H1 (cell line): ENCODE measurements at regions not wholly inside any gene's neighbourhood (a gene's known extent, or its start where the extent isn't known, plus 50 kb on each side); places are given as distances from the start of the nearest gene placed in this dataset.

ENCODE experiments used
- CTCF ChIA-PET: fragments of 300-600 bp; sonication (Branson Sonifier 250); formaldehyde crosslinking; loops from one replicate; lab custom pipeline; 2021; ENCODE audit not compliant: partially characterized antibody; lab: Charles Lee
- POLR2A ChIA-PET: fragments of 300-600 bp; sonication (Branson Sonifier 250); formaldehyde crosslinking; loops from one replicate; lab custom pipeline; 2021; ENCODE audit warnings: inconsistent platforms; ENCODE audit not compliant: partially characterized antibody; lab: Charles Lee
- DNase-seq, 2 experiments: peaks; one replicate each; pipeline versions ENCODE4 v3.0.0 to v3.0.0-alpha.2; 2010 to 2022; ENCODE audit warnings: low spot score in 2 of 2, low read depth in 1 of 2, mixed read lengths in 1 of 2
- FAIRE-seq: peaks from 2 replicates; lab custom pipeline; 2011; peaks lifted over from hg19 to GRCh38; lab: Jason Lieb, UNC
- H2AFZ ChIP-seq: 2 replicates; pipeline ENCODE4 v1.8.1; 2012; ENCODE audit warnings: low read length, inconsistent platforms
- H2AK5ac ChIP-seq: 2 replicates; pipeline ENCODE4 v1.6.1; 2013; ENCODE audit warnings: low read depth, low read length
- H2BK120ac ChIP-seq: replicated peaks from 2 replicates; pipeline ENCODE3; 2013; ENCODE audit warnings: low read depth, low read length, inconsistent platforms
- H2BK12ac ChIP-seq: 2 replicates; pipeline ENCODE4 v1.6.1; 2013; ENCODE audit warnings: low read depth, low read length
- H2BK15ac ChIP-seq: 2 replicates; pipeline ENCODE4 v1.6.1; 2013; ENCODE audit warnings: low read length
- H2BK20ac ChIP-seq: 2 replicates; pipeline ENCODE4 v1.6.1; 2013; ENCODE audit warnings: low read length
- H2BK5ac ChIP-seq: 2 replicates; pipeline ENCODE4 v1.6.1; 2013; ENCODE audit warnings: low read depth, low read length
- H3K14ac ChIP-seq: 2 replicates; pipeline ENCODE4 v1.6.1; 2013; ENCODE audit warnings: inconsistent platforms; ENCODE audit not compliant: insufficient read length
- H3K18ac ChIP-seq: 2 replicates; pipeline ENCODE4 v1.6.1; 2013; ENCODE audit warnings: low read length; ENCODE audit errors: extremely low read depth
- H3K23ac ChIP-seq: 2 replicates; pipeline ENCODE4 v1.6.1; 2013; ENCODE audit warnings: inconsistent platforms; ENCODE audit not compliant: insufficient read length
- H3K23me2 ChIP-seq: 2 replicates; pipeline ENCODE4 v1.6.1; 2013; ENCODE audit warnings: low read depth, low read length
- H3K27ac ChIP-seq: 2 replicates; pipeline ENCODE4 v1.6.1; 2011; ENCODE audit warnings: low read depth, low read length, inconsistent platforms
- H3K27me3 ChIP-seq, 4 experiments: replicated peaks in 1 of 4; 1 replicate in 1 of 4; 2 replicates in 3 of 4; pipeline versions ENCODE4 v1.6.1 to v1.8.1; 2011 to 2013; ENCODE audit warnings: low read length in 3 of 4, mild to moderate bottlenecking in 3 of 4, inconsistent platforms in 2 of 4, mixed read lengths in 2 of 4, moderate library complexity in 1 of 4; ENCODE audit not compliant: control insufficient read depth in 3 of 4, insufficient read depth in 3 of 4; ENCODE audit errors: extremely low read depth in 1 of 4
- H3K36me3 ChIP-seq, 4 experiments: 2 replicates each; pipeline versions ENCODE4 v1.6.1 to v1.8.1; 2011 to 2013; ENCODE audit warnings: mild to moderate bottlenecking in 4 of 4, low read length in 3 of 4, moderate library complexity in 2 of 4, control low read depth in 1 of 4, inconsistent platforms in 1 of 4; ENCODE audit not compliant: insufficient read depth in 4 of 4, control insufficient read depth in 2 of 4
- H3K4ac ChIP-seq: replicated peaks from 2 replicates; pipeline ENCODE3; 2013; ENCODE audit warnings: low read length, low read depth, mixed read lengths, inconsistent platforms; ENCODE audit not compliant: insufficient read length
- H3K4me1 ChIP-seq, 4 experiments: replicated peaks in 1 of 4; 1 replicate in 1 of 4; 2 replicates in 3 of 4; pipeline versions ENCODE4 v1.6.1 to v1.8.1; 2011 to 2013; ENCODE audit warnings: low read length in 3 of 4, inconsistent platforms in 2 of 4, mixed read lengths in 1 of 4; ENCODE audit not compliant: insufficient read depth in 4 of 4, control insufficient read depth in 3 of 4
- H3K4me2 ChIP-seq, 2 experiments: 2 replicates each; pipeline versions ENCODE4 v1.6.1 to v1.8.1; 2011 to 2013; ENCODE audit warnings: low read depth in 2 of 2, low read length in 2 of 2, control low read depth in 1 of 2, inconsistent platforms in 1 of 2, mild to moderate bottlenecking in 1 of 2; ENCODE audit not compliant: insufficient read depth in 1 of 2
- H3K4me3 ChIP-seq, 4 experiments: fragments of 200-600, 300-600 bp in 1 of 4; sonication (generic), shearing (Covaris generic), sonication (Bioruptor Twin) in 1 of 4; 2 replicates each; pipeline versions ENCODE4 v1.5.1 to v1.8.1; 2011 to 2016; ENCODE audit warnings: low read length in 4 of 4, low read depth in 3 of 4, control low read depth in 2 of 4, inconsistent platforms in 2 of 4, mild to moderate bottlenecking in 2 of 4, mixed read lengths in 1 of 4, moderate library complexity in 1 of 4; ENCODE audit not compliant: insufficient read depth in 2 of 4; ENCODE audit errors: extremely low read depth in 1 of 4
- H3K56ac ChIP-seq: replicated peaks from 2 replicates; pipeline ENCODE3; 2013; ENCODE audit warnings: low read depth, mild to moderate bottlenecking, mixed read lengths, low read length, inconsistent platforms; ENCODE audit not compliant: insufficient read length
- H3K79me1 ChIP-seq: 2 replicates; pipeline ENCODE4 v1.6.1; 2013; ENCODE audit warnings: low read depth, low read length, control low read depth
- H3K79me2 ChIP-seq, 2 experiments: 2 replicates each; pipeline versions ENCODE4 v1.6.1 to v1.8.1; 2012 to 2013; ENCODE audit warnings: low read length in 2 of 2, mild to moderate bottlenecking in 2 of 2, inconsistent platforms in 1 of 2; ENCODE audit not compliant: insufficient read depth in 2 of 2, control insufficient read depth in 1 of 2
- H3K9ac ChIP-seq, 4 experiments: replicated peaks in 1 of 4; 1 replicate in 1 of 4; 2 replicates in 3 of 4; pipeline versions ENCODE4 v1.6.1 to v1.8.1; 2011 to 2013; ENCODE audit warnings: low read depth in 3 of 4, low read length in 3 of 4, control low read depth in 2 of 4, mild to moderate bottlenecking in 2 of 4, moderate library complexity in 2 of 4, inconsistent platforms in 1 of 4; ENCODE audit errors: extremely low read depth in 1 of 4
- H3K9me3 ChIP-seq, 2 experiments: 2 replicates each; pipeline versions ENCODE4 v1.6.1 to v1.8.1; 2012 to 2013; ENCODE audit warnings: mild to moderate bottlenecking in 2 of 2, moderate library complexity in 2 of 2, control low read depth in 1 of 2, inconsistent platforms in 1 of 2, low read depth in 1 of 2, low read length in 1 of 2, mixed read lengths in 1 of 2; ENCODE audit not compliant: insufficient read depth in 2 of 2
- H4K20me1 ChIP-seq, 2 experiments: replicated peaks in 1 of 2; 2 replicates each; pipeline versions ENCODE3 to v1.8.1; 2011 to 2013; ENCODE audit warnings: inconsistent platforms in 2 of 2, low read length in 2 of 2, mild to moderate bottlenecking in 1 of 2; ENCODE audit not compliant: insufficient read depth in 2 of 2, control insufficient read depth in 1 of 2
- H4K5ac ChIP-seq: 2 replicates; pipeline ENCODE4 v1.6.1; 2013; ENCODE audit warnings: low read length, low read depth, mixed read lengths, inconsistent platforms; ENCODE audit not compliant: insufficient read length
- H4K8ac ChIP-seq: 2 replicates; pipeline ENCODE4 v1.8.0; 2013; ENCODE audit warnings: mild to moderate bottlenecking, moderate library complexity, low read length, inconsistent platforms; ENCODE audit not compliant: insufficient read depth; ENCODE audit errors: extremely low read depth
- H4K91ac ChIP-seq: replicated peaks from 2 replicates; pipeline ENCODE3; 2013; ENCODE audit warnings: low read length, mixed read lengths, inconsistent platforms; ENCODE audit not compliant: insufficient read length
- BRCA1 ChIP-seq: IDR thresholded peaks from 2 replicates; pipeline ENCODE4 v1.6.1; 2012; ENCODE audit warnings: low read depth, low read length, improper control_type of control experiment
- CEBPB ChIP-seq: IDR thresholded peaks from 2 replicates; pipeline ENCODE4 v1.6.1; 2012; ENCODE audit warnings: low read depth, low read length
- CHD2 ChIP-seq: IDR thresholded peaks from 2 replicates; pipeline ENCODE4 v1.6.1; 2012; ENCODE audit warnings: low read length, improper control_type of control experiment
- GTF2F1 ChIP-seq: IDR thresholded peaks from 2 replicates; pipeline ENCODE4 v1.6.1; 2012; ENCODE audit warnings: low read depth, low read length, improper control_type of control experiment, borderline replicate concordance
- JUN ChIP-seq: IDR thresholded peaks from 2 replicates; pipeline ENCODE4 v1.6.1; 2011; ENCODE audit warnings: low read depth, mild to moderate bottlenecking, improper control_type of control experiment, low read length
- JUND ChIP-seq: IDR thresholded peaks from 2 replicates; pipeline ENCODE4 v1.6.1; 2011; ENCODE audit warnings: mild to moderate bottlenecking, improper control_type of control experiment, low read length
- PHF8 ChIP-seq: fragments of 200-600 bp; sonication (generic); conservative IDR thresholded peaks from 2 replicates; pipeline ENCODE4 v1.7.1; 2012; ENCODE audit warnings: low read depth, mild to moderate bottlenecking, inconsistent platforms, low read length, moderate library complexity
- RBBP5 ChIP-seq: IDR thresholded peaks from 2 replicates; pipeline ENCODE4 v1.7.1; 2012; ENCODE audit warnings: low read depth, mild to moderate bottlenecking, inconsistent platforms, low read length, moderate library complexity, borderline replicate concordance
- RXRA ChIP-seq: IDR thresholded peaks from 2 replicates; pipeline ENCODE4 v1.6.1; 2011; ENCODE audit warnings: low read depth, mild to moderate bottlenecking, low read length, moderate library complexity; ENCODE audit not compliant: insufficient read depth
- SAP30 ChIP-seq: fragments of 300-600 bp; sonication (generic); IDR thresholded peaks from 2 replicates; pipeline ENCODE4 v1.7.1; 2012; ENCODE audit warnings: low read length, moderate library complexity, mild to moderate bottlenecking, inconsistent platforms; ENCODE audit not compliant: insufficient read depth, insufficient replicate concordance
- SIRT6 ChIP-seq: IDR thresholded peaks from one replicate; pipeline ENCODE4 v1.7.1; 2012; ENCODE audit warnings: low read length, inconsistent platforms
- SRF ChIP-seq: IDR thresholded peaks from 2 replicates; pipeline ENCODE4 v1.6.1; 2011; ENCODE audit warnings: mild to moderate bottlenecking, low read depth, low read length, moderate library complexity
- TCF12 ChIP-seq: IDR thresholded peaks from 2 replicates; pipeline ENCODE4 v1.6.1; 2011; ENCODE audit warnings: low read depth, mild to moderate bottlenecking, low read length
- WGBS, 2 experiments: shearing (Covaris generic) in 1 of 2; methylation state at CpG; one replicate each; pipeline versions ENCODE4 v1.1.6 to v1.1.7; 2013 to 2015; ENCODE audit warnings: low lambda C conversion rate in 2 of 2, mixed read lengths in 2 of 2, inconsistent platforms in 1 of 2, low coverage in 1 of 2, missing lambda C conversion rate in 1 of 2; ENCODE audit not compliant: insufficient replicate concordance in 2 of 2, insufficient coverage in 1 of 2, insufficient read length in 1 of 2; ENCODE audit errors: extremely low coverage in 1 of 2, missing lambda C conversion rate in 1 of 2; 5-methylcytosine and 5-hydroxymethylcytosine counted together

DNA sequence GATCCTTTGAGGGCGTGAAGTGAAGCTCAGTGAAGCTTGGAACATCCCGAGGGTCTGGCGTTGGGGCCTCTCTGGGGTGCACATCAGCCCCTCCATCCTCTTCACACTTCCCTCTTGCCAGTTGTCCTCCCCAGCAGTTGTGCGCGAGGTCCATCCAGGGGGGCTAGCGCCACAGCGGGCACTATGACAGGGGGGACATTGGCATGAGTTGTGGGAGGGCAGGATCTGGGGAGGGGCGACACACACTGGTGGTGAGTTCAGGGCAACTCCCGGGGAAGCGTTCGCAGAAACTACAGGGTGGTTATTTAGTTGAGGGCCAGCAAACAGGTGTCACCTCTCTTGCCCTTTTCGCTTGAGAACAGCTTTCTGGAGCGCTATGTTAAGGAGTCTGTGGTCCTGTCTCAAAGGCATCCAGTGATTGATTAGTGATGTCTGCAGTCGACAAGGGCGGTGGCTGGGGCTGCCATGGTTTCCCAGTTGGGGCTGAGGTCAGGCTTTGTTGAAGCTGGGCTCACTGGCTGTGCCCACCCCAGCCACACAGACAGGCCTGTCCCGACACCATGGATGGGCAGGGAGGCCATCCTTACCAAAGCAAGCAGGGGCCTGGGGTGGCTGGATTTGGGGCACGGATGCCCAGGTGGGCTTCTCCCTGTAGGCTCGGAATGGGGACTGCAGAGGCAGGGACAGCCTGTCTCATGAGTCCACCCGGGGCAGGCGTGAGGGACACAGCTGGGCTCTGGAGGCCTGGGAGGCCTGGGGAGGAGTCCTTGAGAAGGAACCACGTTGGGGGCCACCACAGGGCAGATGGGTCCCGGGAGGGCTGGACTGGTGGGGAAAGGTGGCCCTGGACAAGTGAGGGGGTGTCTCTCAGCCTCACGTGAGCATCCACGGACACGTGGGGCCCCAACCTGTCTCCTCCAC, 59.4 kb downstream of the UNCX start:
- H2BK15ac ChIP-seq, result no peak overlapping the region
- no peaks in the 10 kb centered on the region for H4K20me1 ChIP-seq
- FAIRE-seq (no peak), DNase-seq (no peak)
- no peak overlapping the region for H3K4ac ChIP-seq
- no peaks in the 10 kb centered on the region for H3K79me2 ChIP-seq
- H4K91ac ChIP-seq, result no peak overlapping the region
- H2BK5ac ChIP-seq, result no peak overlapping the region
- no peak overlapping the region for H3K18ac ChIP-seq
- H3K4me3 ChIP-seq, result no peak overlapping the region
- no peak overlapping the region for H3K23ac ChIP-seq
- H3K14ac ChIP-seq, result no peak overlapping the region
- H2AFZ ChIP-seq, result no peak overlapping the region
- no peak overlapping the region for H3K4me2 ChIP-seq
- no peak overlapping the region for H3K56ac ChIP-seq
- POLR2A ChIA-PET, result interaction anchor here (0.6 to 1.5 kb wide), 4 partner anchors 8 to 29 kb away, joined by 3 read pairs; no protein-coding TSS in a partner anchor
- no peak overlapping the region for H2BK120ac ChIP-seq
- H3K4me1 ChIP-seq, result peaks cover 0 to 6% (median 0%) of the 10 kb centered on the region in 4 experiments; a peak in 2 of 7 replicates
- H2BK20ac ChIP-seq, result no peak overlapping the region
- peaks cover 0 to 28% (median 21%) of the 10 kb centered on the region in 4 experiments; a peak in 6 of 7 replicates for H3K27me3 ChIP-seq
- H3K36me3 ChIP-seq, result no peaks in the 10 kb centered on the region
- no peaks in the 10 kb centered on the region for H3K79me1 ChIP-seq
- H3K9ac ChIP-seq, result no peak overlapping the region
- WGBS, 2 experiments, result 91% methylated on average over 25 of the region's 25 CpGs; no CpG with 5 or more reads in 1 of the 2 experiments
- CTCF ChIA-PET, result interaction anchor here (0.7 to 1.4 kb wide), 9 partner anchors 25 to 110 kb away, joined by 3 to 4 read pairs (median 3); no protein-coding TSS in a partner anchor
- H3K9me3 ChIP-seq, result no peaks in the 10 kb centered on the region
- H3K27ac ChIP-seq, result no peak overlapping the region
- H3K23me2 ChIP-seq, result peaks cover 10% of the 10 kb centered on the region; the same call in 1 of the 2 replicates
- no peak overlapping the region; the same call in 1 of the 2 replicates for H2BK12ac ChIP-seq
- no peak overlapping the region for H4K8ac ChIP-seq
- no peak overlapping the region for H2AK5ac ChIP-seq
- H4K5ac ChIP-seq, result no peak overlapping the region
- TF ChIP-seq GTF2F1 (no peak), SRF (no peak), PHF8 (no peak), RXRA (no peak), CEBPB (no peak), RBBP5 (no peak), SIRT6 (no peak), JUND (no peak), CHD2 (no peak), SAP30 (no peak), JUN (no peak), BRCA1 (no peak), TCF12 (no peak)
